Lower lobe of right lung (tissue), 2 donors: ENCODE measurements at regions not wholly inside any gene's neighbourhood (a gene's known extent, or its start where the extent isn't known, plus 50 kb on each side); places are given as distances from the start of the nearest gene placed in this dataset.

Experiments
- ATAC-seq, 2 donors: fragments of 200-7000 bp; cut with Tn5 transposase; one replicate each; pipeline ENCODE4 v1.9.1; 2020 to 2022; ENCODE audit warnings: mild to moderate bottlenecking in 2 of 2, moderate library complexity in 2 of 2
- DNase-seq: peaks from one replicate; pipeline ENCODE4 v3.0.0-alpha.2; 2020
- H3K27ac ChIP-seq: fragments of 200-600 bp; one replicate; pipeline ENCODE4 v1.8.0; 2022
- H3K27me3 ChIP-seq: fragments of 200-600 bp; one replicate; pipeline ENCODE4 v1.8.0; 2022; ENCODE audit warnings: low read depth
- H3K36me3 ChIP-seq: fragments of 200-600 bp; one replicate; pipeline ENCODE4 v1.8.0; 2022; ENCODE audit warnings: mild to moderate bottlenecking
- H3K4me1 ChIP-seq: fragments of 200-600 bp; one replicate; pipeline ENCODE4 v1.8.0; 2022
- H3K4me3 ChIP-seq: fragments of 200-600 bp; one replicate; pipeline ENCODE4 v1.8.0; 2022; ENCODE audit warnings: mild to moderate bottlenecking
- H3K9me3 ChIP-seq: fragments of 200-600 bp; one replicate; pipeline ENCODE4 v1.8.0; 2022
- CTCF ChIP-seq: fragments of 200-600 bp; IDR thresholded peaks from one replicate; pipeline ENCODE4 v1.8.0; 2022; ENCODE audit warnings: antibody characterized with exemption, mild to moderate bottlenecking
- intact Hi-C: fragments of 100-400 bp; cut with DNase I; formaldehyde crosslinking; loops from one replicate; pipeline ENCODE4 v1.11.0; 2022
- donor health status: DM: no; HTN: yes; CAD: no; lungs with severe emphysema.

GRCh38 chr7:94261067-94261466 is 133.6 kb upstream of the COL1A2 start:
- Histone ChIP-seq H3K27ac (no peak overlapping the region), H3K36me3 (no peaks in the 10 kb centered on the region), H3K9me3 (no peaks in the 10 kb centered on the region), H3K4me3 (no peak overlapping the region), H3K27me3 (no peaks in the 10 kb centered on the region), H3K4me1 (peaks cover 4% of the 10 kb centered on the region)
- no peak for DNase-seq
- intact Hi-C loops, result no loop called here
- ATAC-seq, result no peak
- no peak for TF ChIP-seq CTCF

- no peak for ATAC-seq
- intact Hi-C loops, result no loop called here
- no peaks in the 10 kb centered on the region for H3K27me3 ChIP-seq
Measured at GRCh38 chr7:94264756-94265155, 129.9 kb upstream of the COL1A2 start.

DNA sequence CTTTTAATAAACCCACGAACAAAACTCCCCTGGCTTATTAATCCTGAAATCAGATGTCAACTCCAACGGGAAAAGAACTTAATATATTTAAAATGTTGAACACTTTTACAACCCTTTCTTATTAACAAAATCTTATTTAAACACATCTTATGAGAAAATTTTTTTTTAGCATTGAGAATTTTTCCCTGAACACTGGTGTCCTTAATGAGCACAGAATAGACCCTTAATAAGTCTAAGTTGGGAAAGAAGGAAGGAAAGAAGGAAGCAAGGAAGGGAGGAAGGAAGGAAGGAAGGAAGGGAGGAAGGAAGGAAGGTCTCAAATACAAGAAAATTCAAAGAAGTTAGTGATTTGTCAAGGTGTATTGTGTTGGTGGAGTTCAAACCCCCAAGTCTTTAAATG is 129.2 kb upstream of the COL1A2 start:
- H3K27me3 ChIP-seq, result no peaks in the 10 kb centered on the region
- ATAC-seq (no peak), DNase-seq (no peak)
- H3K4me1 ChIP-seq, result peaks cover 4% of the 10 kb centered on the region
- TF ChIP-seq CTCF, result no peak
- H3K4me3 ChIP-seq, result no peak overlapping the region
- no peaks in the 10 kb centered on the region for H3K9me3 ChIP-seq
- intact Hi-C loops, result no loop called here
- H3K27ac ChIP-seq, result no peak overlapping the region
- no peaks in the 10 kb centered on the region for H3K36me3 ChIP-seq

More at GRCh38 chr7:94264756-94265155, 129.9 kb upstream of the COL1A2 start:
- Histone ChIP-seq H3K36me3 (no peaks in the 10 kb centered on the region), H3K27ac (no peak overlapping the region), H3K4me3 (no peak overlapping the region), H3K4me1 (peaks cover 4% of the 10 kb centered on the region), H3K9me3 (no peaks in the 10 kb centered on the region)
- no peak for TF ChIP-seq CTCF
- DNase-seq, result no peak

DNA sequence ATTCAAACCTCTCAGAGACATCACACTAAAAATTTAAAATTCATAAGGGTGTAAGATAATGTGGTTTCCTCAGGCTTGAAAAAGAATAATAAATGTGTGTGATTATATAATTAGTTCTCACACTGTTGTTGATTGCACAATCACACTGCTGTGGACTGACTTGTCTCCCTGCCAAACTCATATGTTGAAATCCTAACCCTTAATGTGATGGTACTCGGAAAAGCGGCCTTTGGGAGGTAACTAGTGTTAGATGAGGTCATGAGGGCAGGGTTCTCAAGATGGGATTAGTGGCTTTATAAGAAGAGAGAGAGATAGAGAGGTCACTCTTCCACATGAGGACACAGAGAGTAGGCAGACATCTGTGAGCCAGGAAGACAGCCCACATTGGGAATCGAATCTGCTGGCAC is 128.5 kb upstream of the COL1A2 start:
- Histone ChIP-seq H3K27me3 (no peaks in the 10 kb centered on the region), H3K36me3 (no peaks in the 10 kb centered on the region), H3K27ac (no peak overlapping the region), H3K4me1 (peaks cover 4% of the 10 kb centered on the region), H3K9me3 (no peaks in the 10 kb centered on the region), H3K4me3 (no peak overlapping the region)
- DNase-seq (no peak), ATAC-seq (peak; percentile 85 to 90)
- intact Hi-C loops, result no loop called here
- no peak for TF ChIP-seq CTCF

DNA sequence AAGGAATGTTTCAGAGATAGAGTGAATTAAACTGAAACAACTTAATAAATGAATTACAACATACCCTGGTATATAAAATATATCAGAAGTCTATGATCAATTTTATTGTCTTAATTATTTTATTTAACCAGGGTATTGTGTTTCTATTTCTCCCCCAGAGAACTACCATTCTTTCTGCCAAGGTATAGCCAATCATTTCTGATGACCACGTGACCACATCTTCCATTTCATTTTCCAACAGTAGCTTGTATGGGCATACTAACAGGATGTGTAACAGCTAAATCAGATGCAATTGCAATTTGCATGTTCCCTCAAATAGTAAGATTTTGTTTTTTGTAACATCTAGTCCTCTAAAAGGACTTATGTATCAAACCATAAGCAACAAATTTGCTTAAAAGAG is 123.9 kb upstream of the COL1A2 start:
- TF ChIP-seq CTCF, result no peak
- Histone ChIP-seq H3K36me3 (no peaks in the 10 kb centered on the region), H3K4me1 (peaks cover 3% of the 10 kb centered on the region), H3K27me3 (no peaks in the 10 kb centered on the region), H3K4me3 (no peak overlapping the region), H3K9me3 (no peaks in the 10 kb centered on the region), H3K27ac (no peak overlapping the region)
- intact Hi-C loops, result no loop called here
- ATAC-seq (no peak), DNase-seq (no peak)
